ENCODE measurements at regions not wholly inside any gene's neighbourhood (a gene's known extent, or its start where the extent isn't known, plus 50 kb on each side); places are given as distances from the start of the nearest gene placed in this dataset.

DNA sequence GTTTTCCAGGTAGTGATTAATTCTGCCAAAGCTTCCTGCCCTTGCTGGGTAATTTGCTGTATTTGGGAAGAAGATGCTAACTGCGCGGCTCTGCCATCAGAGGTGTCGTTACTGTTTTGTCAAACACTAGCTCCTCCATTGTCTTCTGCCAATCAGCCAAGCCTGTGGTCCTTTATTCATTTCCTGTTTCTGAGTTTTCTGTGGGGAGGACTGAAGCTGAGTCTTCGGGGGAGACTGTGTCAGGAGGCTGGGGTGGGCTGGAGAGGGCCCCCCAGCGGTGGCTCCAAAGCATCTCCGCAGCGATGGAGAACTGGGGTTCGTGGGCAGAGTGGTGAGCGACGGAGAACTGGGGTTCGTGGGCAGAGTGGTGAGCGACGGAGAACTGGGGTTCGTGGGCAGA, 322.9 kb upstream of the B3GAT1 start (continued):
- TF ChIP-seq, protein P1, sequence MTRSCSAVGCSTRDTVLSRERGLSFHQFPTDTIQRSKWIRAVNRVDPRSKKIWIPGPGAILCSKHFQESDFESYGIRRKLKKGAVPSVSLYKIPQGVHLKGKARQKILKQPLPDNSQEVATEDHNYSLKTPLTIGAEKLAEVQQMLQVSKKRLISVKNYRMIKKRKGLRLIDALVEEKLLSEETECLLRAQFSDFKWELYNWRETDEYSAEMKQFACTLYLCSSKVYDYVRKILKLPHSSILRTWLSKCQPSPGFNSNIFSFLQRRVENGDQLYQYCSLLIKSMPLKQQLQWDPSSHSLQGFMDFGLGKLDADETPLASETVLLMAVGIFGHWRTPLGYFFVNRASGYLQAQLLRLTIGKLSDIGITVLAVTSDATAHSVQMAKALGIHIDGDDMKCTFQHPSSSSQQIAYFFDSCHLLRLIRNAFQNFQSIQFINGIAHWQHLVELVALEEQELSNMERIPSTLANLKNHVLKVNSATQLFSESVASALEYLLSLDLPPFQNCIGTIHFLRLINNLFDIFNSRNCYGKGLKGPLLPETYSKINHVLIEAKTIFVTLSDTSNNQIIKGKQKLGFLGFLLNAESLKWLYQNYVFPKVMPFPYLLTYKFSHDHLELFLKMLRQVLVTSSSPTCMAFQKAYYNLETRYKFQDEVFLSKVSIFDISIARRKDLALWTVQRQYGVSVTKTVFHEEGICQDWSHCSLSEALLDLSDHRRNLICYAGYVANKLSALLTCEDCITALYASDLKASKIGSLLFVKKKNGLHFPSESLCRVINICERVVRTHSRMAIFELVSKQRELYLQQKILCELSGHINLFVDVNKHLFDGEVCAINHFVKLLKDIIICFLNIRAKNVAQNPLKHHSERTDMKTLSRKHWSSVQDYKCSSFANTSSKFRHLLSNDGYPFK (CRISPR knock-in tag; IDR thresholded peaks at IDR 0.05; ENCODE audit: borderline replicate concordance), result no peak
- no peak for TF ChIP-seq ZNF83 (CRISPR knock-in tag; IDR thresholded peaks at IDR 0.05; ENCODE audit: borderline replicate concordance)
- TF ChIP-seq THAP11 (CRISPR knock-in tag; IDR thresholded peaks at IDR 0.05), result no peak
- TF ChIP-seq ZNF562 (CRISPR knock-in tag; IDR thresholded peaks at IDR 0.05; ENCODE audit: borderline replicate concordance), result no peak
- TF ChIP-seq CHD4 (IDR thresholded peaks at IDR 0.05; ENCODE audit: borderline replicate concordance, low read length), result no peak
- no peak for TF ChIP-seq ZNF329 (CRISPR knock-in tag; IDR thresholded peaks at IDR 0.05; ENCODE audit: low read depth)
- no peak for TF ChIP-seq ZNF660 (CRISPR knock-in tag; IDR thresholded peaks at IDR 0.05; ENCODE audit: borderline replicate concordance, low read depth)

DNA sequence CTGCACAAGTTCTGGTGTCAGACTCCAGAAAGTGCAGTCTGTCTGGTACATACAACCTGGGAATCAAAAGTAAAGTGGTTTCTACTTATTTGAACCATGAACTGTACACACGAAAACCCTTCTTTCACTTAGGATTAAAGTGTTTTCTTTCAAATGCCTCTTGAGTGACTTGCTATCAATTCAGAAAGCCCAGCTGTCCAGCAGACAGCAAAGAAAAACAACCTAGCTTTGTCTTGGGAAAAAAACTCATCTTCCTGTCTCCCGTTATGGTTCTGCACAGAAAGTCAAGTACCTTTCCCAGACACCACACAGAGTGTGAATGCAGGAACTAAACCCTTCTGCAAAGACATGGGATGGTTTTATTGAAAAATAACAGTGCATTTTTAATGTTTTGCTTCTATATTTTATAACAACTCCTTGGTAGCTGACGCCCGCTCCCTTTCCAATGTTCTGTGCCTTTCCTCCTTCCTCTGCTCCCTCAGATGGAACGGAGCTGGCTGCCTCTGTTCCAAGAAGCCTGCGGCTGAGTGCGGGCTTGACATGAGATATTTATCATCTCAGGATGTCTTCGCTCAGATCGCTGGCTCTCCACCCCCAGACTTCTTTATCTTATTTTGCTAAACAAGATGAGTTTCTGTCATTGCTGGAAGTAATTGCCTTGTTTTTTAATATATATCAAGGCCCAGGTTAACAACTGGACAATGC, 322.3 kb upstream of the B3GAT1 start:
- 58% methylated on average over 9 of the region's 9 CpGs for WGBS (ENCODE audit: low lambda C conversion rate)
- Histone ChIP-seq H3K9ac (ENCODE audit: insufficient read depth, low read depth, low read length) (no peak overlapping the region), H3K9me3 (ENCODE audit: low read length) (no peaks in the 10 kb centered on the region), H3K4me3 (replicated peaks in 1 of 3; ENCODE audit: insufficient read depth in 1 of 3, low read depth in 2 of 3, low read length in 3 of 3) (no peak overlapping the region), H3K27me3 (ENCODE audit: control insufficient read depth in 1 of 2, insufficient read depth in 2 of 2, low read length in 2 of 2) (peaks cover 0 to 12% of the 10 kb centered on the region in 2 experiments; a peak in 2 of 5 replicates), H3K36me3 (replicated peaks in 1 of 2; ENCODE audit: control insufficient read depth in 1 of 2, insufficient read depth in 2 of 2, low read length in 2 of 2) (no peaks in the 10 kb centered on the region), H3K27ac (ENCODE audit: extremely low read length, insufficient read depth, low read length) (no peak overlapping the region), H4K20me1 (ENCODE audit: insufficient read depth, low read length) (no peaks in the 10 kb centered on the region), H2AFZ (ENCODE audit: low read length) (no peak overlapping the region), H3K4me2 (ENCODE audit: low read depth, low read length) (no peak overlapping the region), H3K4me1 (ENCODE audit: insufficient read depth, low read length) (peaks cover 10% of the 10 kb centered on the region; the same call in 1 of the 2 replicates), H3K79me2 (ENCODE audit: insufficient read depth, low read length) (no peaks in the 10 kb centered on the region)
- ChIA-PET POLR2A (no interaction called here), CTCF (ENCODE audit: low intra/inter-chr PET ratio, low total read pairs) (no interaction called here)
- intact Hi-C loops (cut with micrococcal nuclease; ENCODE audit: unreplicated experiment), result no loop called here
- FAIRE-seq, result no peak
- in situ Hi-C loops (cut with HindIII; ENCODE audit: extremely low pct_ligation_motif_present, low pct_unique_long_range_greater_than_20kb), result no loop called here
- BruUV-seq (replicated peaks), result no TSS peak
- ATAC-seq, result no peak
- DNase-seq (ENCODE audit: low spot score), result no peak
- TF ChIP-seq, protein P2, sequence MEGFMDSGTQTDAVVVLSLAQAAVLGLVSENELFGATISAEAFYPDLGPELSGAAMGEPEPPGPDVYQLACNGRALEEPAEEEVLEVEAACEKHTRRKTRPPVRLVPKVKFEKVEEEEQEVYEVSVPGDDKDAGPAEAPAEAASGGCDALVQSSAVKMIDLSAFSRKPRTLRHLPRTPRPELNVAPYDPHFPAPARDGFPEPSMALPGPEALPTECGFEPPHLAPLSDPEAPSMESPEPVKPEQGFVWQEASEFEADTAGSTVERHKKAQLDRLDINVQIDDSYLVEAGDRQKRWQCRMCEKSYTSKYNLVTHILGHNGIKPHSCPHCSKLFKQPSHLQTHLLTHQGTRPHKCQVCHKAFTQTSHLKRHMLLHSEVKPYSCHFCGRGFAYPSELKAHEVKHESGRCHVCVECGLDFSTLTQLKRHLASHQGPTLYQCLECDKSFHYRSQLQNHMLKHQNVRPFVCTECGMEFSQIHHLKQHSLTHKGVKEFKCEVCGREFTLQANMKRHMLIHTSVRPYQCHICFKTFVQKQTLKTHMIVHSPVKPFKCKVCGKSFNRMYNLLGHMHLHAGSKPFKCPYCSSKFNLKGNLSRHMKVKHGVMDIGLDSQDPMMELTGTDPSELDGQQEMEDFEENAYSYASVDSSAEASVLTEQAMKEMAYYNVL (CRISPR knock-in tag; IDR thresholded peaks at IDR 0.05; ENCODE audit: borderline replicate concordance), result no peak
- TF ChIP-seq ARID2 (CRISPR knock-in tag; IDR thresholded peaks at IDR 0.05; ENCODE audit: borderline replicate concordance) (no peak), SSRP1 (CRISPR knock-in tag; IDR thresholded peaks at IDR 0.05) (no peak), ZNF607 (CRISPR knock-in tag; IDR thresholded peaks at IDR 0.05; ENCODE audit: borderline replicate concordance) (no peak), ZNF333 (CRISPR knock-in tag; IDR thresholded peaks at IDR 0.05; ENCODE audit: borderline replicate concordance) (no peak), TCF7 (IDR thresholded peaks at IDR 0.05; ENCODE audit: low read depth) (no peak), NCOA5 (CRISPR knock-in tag; IDR thresholded peaks at IDR 0.05) (no peak)
- TF ChIP-seq, protein P3, sequence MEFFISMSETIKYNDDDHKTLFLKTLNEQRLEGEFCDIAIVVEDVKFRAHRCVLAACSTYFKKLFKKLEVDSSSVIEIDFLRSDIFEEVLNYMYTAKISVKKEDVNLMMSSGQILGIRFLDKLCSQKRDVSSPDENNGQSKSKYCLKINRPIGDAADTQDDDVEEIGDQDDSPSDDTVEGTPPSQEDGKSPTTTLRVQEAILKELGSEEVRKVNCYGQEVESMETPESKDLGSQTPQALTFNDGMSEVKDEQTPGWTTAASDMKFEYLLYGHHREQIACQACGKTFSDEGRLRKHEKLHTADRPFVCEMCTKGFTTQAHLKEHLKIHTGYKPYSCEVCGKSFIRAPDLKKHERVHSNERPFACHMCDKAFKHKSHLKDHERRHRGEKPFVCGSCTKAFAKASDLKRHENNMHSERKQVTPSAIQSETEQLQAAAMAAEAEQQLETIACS (CRISPR knock-in tag; IDR thresholded peaks at IDR 0.05), result no peak
- TF ChIP-seq, protein P4, sequence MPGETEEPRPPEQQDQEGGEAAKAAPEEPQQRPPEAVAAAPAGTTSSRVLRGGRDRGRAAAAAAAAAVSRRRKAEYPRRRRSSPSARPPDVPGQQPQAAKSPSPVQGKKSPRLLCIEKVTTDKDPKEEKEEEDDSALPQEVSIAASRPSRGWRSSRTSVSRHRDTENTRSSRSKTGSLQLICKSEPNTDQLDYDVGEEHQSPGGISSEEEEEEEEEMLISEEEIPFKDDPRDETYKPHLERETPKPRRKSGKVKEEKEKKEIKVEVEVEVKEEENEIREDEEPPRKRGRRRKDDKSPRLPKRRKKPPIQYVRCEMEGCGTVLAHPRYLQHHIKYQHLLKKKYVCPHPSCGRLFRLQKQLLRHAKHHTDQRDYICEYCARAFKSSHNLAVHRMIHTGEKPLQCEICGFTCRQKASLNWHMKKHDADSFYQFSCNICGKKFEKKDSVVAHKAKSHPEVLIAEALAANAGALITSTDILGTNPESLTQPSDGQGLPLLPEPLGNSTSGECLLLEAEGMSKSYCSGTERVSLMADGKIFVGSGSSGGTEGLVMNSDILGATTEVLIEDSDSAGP (CRISPR knock-in tag; IDR thresholded peaks at IDR 0.05; ENCODE audit: borderline replicate concordance), result no peak
